ENCODE measurements at regions not wholly inside any gene's neighbourhood (a gene's known extent, or its start where the extent isn't known, plus 50 kb on each side); places are given as distances from the start of the nearest gene placed in this dataset.

DNA sequence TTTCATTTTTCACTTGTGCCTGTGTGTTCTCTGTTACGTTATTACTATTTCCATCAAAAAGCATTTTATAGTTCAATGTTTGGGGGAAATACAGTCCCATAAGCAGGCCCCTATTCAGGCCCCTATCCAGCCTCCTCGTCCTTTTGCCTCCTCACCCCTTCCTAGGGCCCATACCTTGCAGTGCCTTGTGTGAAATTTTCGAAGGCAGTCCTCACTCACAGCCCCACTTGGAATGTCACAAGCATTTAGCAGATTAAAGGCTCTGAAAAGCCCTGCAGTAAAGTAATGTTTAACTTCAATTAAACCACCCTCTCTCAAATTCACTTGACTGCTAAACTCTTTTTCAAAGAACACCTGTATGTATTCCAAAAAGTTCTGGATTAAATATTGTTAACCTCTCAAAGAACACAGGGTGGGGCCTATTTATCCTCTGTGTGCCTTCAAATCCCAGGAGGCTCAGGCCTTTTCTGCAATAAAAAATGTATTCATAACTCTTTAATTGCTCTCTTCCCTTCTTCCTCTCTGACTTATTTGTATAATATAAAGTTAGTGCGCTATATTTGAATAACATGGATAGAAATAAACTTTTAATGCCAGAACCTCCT, 202.5 kb downstream of the FOXA2 start:
- H3K4me3 ChIP-seq (ENCODE audit: low read length): no peak overlapping the region
- TF ChIP-seq ZNF274 (IDR thresholded peaks at IDR 0.05; ENCODE audit: low read depth, low read length): no peak

DNA sequence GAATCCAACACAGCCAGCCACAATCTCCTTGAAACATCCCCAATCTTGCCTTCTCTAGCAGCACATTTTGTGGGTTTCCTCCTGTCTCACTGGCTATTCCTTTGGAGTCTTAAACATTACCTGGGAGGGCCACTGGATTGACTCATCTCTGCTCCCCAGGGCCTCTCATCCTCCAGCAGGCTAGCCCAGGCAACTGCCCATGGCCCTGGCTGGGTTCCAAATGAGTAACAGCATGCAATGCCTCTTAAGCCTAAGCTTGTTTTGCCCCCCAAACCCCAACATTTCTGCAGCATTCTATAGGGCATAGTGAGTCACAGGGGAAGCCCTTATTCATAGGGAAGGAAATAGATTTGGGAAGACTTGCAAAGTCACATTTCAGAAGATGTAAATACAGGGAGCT, 204.9 kb downstream of the FOXA2 start:
- H3K4me3 ChIP-seq (ENCODE audit: low read length): no peak overlapping the region
- TF ChIP-seq ZNF274 (IDR thresholded peaks at IDR 0.05; ENCODE audit: low read depth, low read length): no peak

DNA sequence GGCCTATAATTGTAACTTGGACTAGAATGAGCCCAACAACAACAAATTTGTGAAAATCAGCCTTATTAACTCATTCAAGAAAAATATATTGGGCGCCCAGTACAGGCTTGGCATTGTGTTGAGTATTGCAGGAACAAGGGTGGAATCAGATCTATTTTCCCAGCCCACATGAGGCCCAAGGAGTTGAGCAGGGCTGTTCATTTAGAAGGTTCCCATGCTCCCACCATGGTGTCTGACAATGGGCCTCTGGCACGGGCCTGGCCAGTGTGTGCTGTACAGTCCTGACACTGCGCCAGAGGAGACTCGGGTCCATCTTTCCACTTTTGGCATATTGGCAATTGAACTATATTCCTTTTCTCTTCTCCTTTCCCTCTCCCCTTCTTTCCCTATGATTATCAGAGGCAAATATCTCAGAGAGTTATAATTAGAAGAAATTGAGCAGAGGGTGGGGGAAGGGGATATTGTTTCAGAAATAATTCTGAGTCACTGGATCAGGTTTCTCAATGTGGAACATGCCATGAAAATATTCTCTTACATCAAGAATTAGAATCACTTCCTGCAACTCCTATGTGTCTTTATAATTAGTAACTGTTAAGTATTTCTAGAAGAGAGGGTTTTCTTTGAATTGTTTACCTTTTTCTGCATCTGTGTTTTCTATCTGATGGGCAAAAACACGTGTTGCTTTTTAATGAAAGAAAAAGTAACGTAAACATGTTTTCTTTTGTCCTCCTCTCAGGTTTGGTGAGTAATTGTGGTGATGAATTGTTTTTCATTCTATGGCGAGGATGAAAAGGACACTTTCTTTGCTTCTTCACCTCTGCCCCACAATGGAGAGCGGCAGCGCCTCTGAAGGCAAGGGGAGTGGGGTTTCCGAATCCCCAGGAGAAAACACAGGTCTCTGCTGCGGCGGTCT, 209.4 kb downstream of the FOXA2 start:
- no peak for TF ChIP-seq ZNF274 (IDR thresholded peaks at IDR 0.05; ENCODE audit: low read depth, low read length)
- no peak overlapping the region for H3K4me3 ChIP-seq (ENCODE audit: low read length)

- no peak overlapping the region for H3K4me3 ChIP-seq (ENCODE audit: low read length)
- no peak for TF ChIP-seq ZNF274 (IDR thresholded peaks at IDR 0.05; ENCODE audit: low read depth, low read length)
Measured at GRCh38 chr20:22374066-22374465, 210.3 kb downstream of the FOXA2 start.

DNA sequence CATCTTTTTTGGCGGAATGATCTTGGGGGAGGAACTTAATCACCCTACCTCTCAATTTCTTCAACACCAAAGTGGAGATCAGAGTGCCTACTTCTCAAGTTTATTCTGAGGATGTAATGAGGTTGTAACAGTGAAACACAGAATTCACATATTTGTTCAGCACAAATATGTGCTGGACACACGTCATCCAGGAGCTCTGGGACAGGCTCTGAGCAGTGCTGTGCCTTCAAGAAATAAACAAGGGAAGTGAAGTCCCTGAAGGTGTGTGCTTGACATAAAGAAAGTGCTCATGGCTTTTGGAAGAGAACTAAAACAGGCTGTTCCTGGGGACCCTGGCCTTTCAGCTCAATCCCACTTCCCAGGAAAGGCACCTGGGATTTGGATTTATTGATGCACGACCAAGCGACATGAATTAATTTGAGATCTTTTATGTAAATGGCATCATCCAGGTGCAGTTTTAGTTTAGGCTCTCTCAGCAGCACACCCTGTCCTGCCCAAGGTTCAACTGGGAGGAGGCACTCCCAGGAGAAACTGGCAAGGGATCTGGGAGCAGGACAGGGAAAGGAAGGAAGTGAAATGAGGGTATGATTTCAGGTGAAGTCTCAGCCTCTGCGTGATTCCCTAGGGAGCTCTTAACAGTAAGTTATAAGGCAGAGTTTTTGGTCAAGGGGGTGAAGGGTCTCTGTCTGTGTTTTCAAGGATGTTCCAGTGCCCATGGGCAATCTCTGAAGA, 211.0 kb downstream of the FOXA2 start:
- H3K4me3 ChIP-seq (ENCODE audit: low read length): no peak overlapping the region
- TF ChIP-seq ZNF274 (IDR thresholded peaks at IDR 0.05; ENCODE audit: low read depth, low read length): no peak

DNA sequence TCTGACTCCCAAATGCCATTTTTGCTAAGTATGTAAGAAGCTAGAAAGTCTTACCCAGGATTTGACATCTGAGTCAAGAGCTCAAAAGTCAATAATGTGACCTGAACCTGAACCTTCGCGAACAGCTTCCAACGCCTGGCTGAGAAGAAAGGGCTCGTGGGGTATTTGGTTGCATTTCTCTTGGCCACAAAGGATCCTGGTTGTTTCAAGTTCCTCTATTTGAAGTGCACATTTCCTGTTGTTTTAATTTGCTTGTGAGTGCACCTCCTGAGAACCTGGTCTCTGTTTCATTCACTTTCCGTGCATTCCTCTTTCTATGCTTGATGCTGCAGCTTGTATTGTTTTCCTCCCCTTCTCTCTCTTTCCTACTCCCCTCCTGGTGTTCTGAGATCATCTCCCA, 212.5 kb downstream of the FOXA2 start:
- TF ChIP-seq ZNF274 (IDR thresholded peaks at IDR 0.05; ENCODE audit: low read depth, low read length): no peak

DNA sequence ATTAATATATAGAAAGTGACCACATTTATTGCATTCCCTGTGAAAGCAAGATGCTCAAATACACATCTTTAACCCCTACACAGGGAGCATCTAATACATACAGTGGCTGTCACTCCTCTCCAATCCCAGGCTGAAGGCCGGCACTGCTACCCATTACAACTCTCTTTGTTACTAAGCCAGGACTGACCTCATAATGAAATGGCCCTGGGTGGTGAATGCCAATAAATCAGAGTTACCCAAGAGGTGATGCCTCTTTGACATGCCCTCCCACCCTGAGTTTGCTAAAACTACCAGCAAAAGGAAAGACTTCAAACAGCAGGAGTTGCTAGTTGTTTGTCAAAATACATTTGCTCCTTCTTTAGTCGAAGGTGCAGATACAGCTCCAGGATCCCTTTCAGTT, 214.2 kb downstream of the FOXA2 start:
- no peak for TF ChIP-seq ZNF274 (IDR thresholded peaks at IDR 0.05; ENCODE audit: low read depth, low read length)
- H3K4me3 ChIP-seq (ENCODE audit: low read length): no peak overlapping the region

More for the DNA sequence above, 212.5 kb downstream of the FOXA2 start:
- H3K4me3 ChIP-seq (ENCODE audit: low read length): no peak overlapping the region; the same call in 1 of the 2 replicates

- TF ChIP-seq ZNF274 (IDR thresholded peaks at IDR 0.05; ENCODE audit: low read depth, low read length): no peak
- no peak overlapping the region for H3K4me3 ChIP-seq (ENCODE audit: low read length)
Measured at GRCh38 chr20:22369100-22369499, 215.3 kb downstream of the FOXA2 start.

GRCh38 chr20:22368235-22368634, 216.1 kb downstream of the FOXA2 start:
- no peak for TF ChIP-seq ZNF274 (IDR thresholded peaks at IDR 0.05; ENCODE audit: low read depth, low read length)
- no peak overlapping the region for H3K4me3 ChIP-seq (ENCODE audit: low read length)

GRCh38 chr20:22366631-22367030, 217.7 kb downstream of the FOXA2 start:
- no peak for TF ChIP-seq ZNF274 (IDR thresholded peaks at IDR 0.05; ENCODE audit: low read depth, low read length)
- H3K4me3 ChIP-seq (ENCODE audit: low read length): no peak overlapping the region

DNA sequence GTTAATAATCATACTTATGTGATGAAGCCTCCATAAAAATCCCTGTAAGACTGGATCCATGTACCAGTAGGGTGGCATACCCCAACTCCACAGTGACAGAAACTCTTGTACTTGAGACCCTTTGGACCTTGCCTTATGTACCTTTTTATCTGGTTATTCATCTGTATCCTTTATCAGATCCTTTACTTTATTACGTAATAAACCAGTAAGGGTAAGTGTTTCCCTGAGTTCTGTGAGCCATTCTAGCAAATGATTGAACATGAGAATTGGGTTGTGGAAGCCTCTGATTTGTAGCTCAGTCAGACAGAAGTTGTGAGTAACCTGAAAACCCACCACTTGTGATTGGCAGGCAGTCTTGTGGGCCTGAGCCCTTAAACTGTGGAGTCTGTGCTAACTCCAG, 229.7 kb downstream of the FOXA2 start:
- no peak overlapping the region for H3K4me3 ChIP-seq (ENCODE audit: low read length)
- TF ChIP-seq ZNF274 (IDR thresholded peaks at IDR 0.05; ENCODE audit: low read depth, low read length): no peak

GRCh38 chr20:22353586-22353985, 230.8 kb downstream of the FOXA2 start:
- H3K4me3 ChIP-seq (ENCODE audit: low read length): no peak overlapping the region
- TF ChIP-seq ZNF274 (IDR thresholded peaks at IDR 0.05; ENCODE audit: low read depth, low read length): no peak

- no peak overlapping the region for H3K4me3 ChIP-seq (ENCODE audit: low read length)
- no peak for TF ChIP-seq ZNF274 (IDR thresholded peaks at IDR 0.05; ENCODE audit: low read depth, low read length)
Measured at GRCh38 chr20:22352019-22352418, 232.4 kb downstream of the FOXA2 start.

GRCh38 chr20:22350624-22351023, 233.7 kb downstream of the FOXA2 start:
- no peak for TF ChIP-seq ZNF274 (IDR thresholded peaks at IDR 0.05; ENCODE audit: low read depth, low read length)
- H3K4me3 ChIP-seq (ENCODE audit: low read length): no peak overlapping the region

- TF ChIP-seq ZNF274 (IDR thresholded peaks at IDR 0.05; ENCODE audit: low read depth, low read length): no peak
- no peak overlapping the region for H3K4me3 ChIP-seq (ENCODE audit: low read length)
Measured at GRCh38 chr20:22348010-22348409, 236.4 kb downstream of the FOXA2 start.
